WTC11 (cell line): ENCODE measurements at regions not wholly inside any gene's neighbourhood (a gene's known extent, or its start where the extent isn't known, plus 50 kb on each side); places are given as distances from the start of the nearest gene placed in this dataset.

ENCODE experiments used
- ATAC-seq: fragments of 200-7000 bp; cut with Tn5 transposase; 2 replicates; pipeline ENCODE4 v1.10.0; 2021; ENCODE audit warnings: mild to moderate bottlenecking, moderate library complexity
- CTCF ChIA-PET: fragments of 300-600 bp; sonication (Branson Sonifier 250); formaldehyde crosslinking; loops from one replicate; lab custom pipeline; 2021; ENCODE audit warnings: antibody characterized with exemption; lab: Charles Lee
- POLR2A ChIA-PET: fragments of 350-600 bp; sonication (Branson Sonifier 250); formaldehyde crosslinking; loops from one replicate; lab custom pipeline; 2021; ENCODE audit warnings: antibody characterized with exemption; lab: Charles Lee
- DNase-seq: peaks from one replicate; pipeline ENCODE4 v3.0.0; 2021; ENCODE audit warnings: low spot score
- H3K27ac Mint-ChIP-seq: 2 replicates; pipeline ENCODE4 v1.8.0; 2021; ENCODE audit warnings: mixed read lengths
- H3K27me3 Mint-ChIP-seq: 2 replicates; pipeline ENCODE4 v1.8.0; 2021; ENCODE audit warnings: low read depth, mild to moderate bottlenecking, moderate library complexity, mixed read lengths
- H3K36me3 Mint-ChIP-seq: 2 replicates; pipeline ENCODE4 v1.8.0; 2021; ENCODE audit warnings: mixed read lengths
- H3K4me1 Mint-ChIP-seq: 2 replicates; pipeline ENCODE4 v1.8.0; 2022; ENCODE audit warnings: mixed read lengths
- H3K4me3 Mint-ChIP-seq: 2 replicates; pipeline ENCODE4 v1.8.0; 2021; ENCODE audit warnings: mild to moderate bottlenecking, moderate library complexity, mixed read lengths
- H3K9me3 Mint-ChIP-seq: 2 replicates; pipeline ENCODE4 v1.8.0; 2021; ENCODE audit warnings: mixed read lengths
- EMX1 ChIP-seq: fragments of 250-450 bp; sonication (Bioruptor Pico); IDR thresholded peaks from 2 replicates; pipeline ENCODE4 v1.8.0; 2021; ENCODE audit warnings: mild to moderate bottlenecking
- ESRRA ChIP-seq: sonication (generic); formaldehyde crosslinking; IDR thresholded peaks from 2 replicates; pipeline ENCODE4 v1.8.1; 2022; ENCODE audit warnings: mild to moderate bottlenecking, missing genetic modification reagents, borderline replicate concordance
- FOXP1 ChIP-seq: sonication (generic); formaldehyde crosslinking; IDR thresholded peaks from 2 replicates; pipeline ENCODE4 v1.8.0; 2022; ENCODE audit warnings: missing genetic modification reagents, mild to moderate bottlenecking, moderate library complexity, borderline replicate concordance
- NFYB ChIP-seq: sonication (generic); formaldehyde crosslinking; conservative IDR thresholded peaks from 2 replicates; pipeline ENCODE4 v1.8.0; 2022; ENCODE audit warnings: low read depth, missing genetic modification reagents
- NR3C1 ChIP-seq: sonication (generic); formaldehyde crosslinking; conservative IDR thresholded peaks from 2 replicates; pipeline ENCODE4 v1.8.1; 2023; ENCODE audit warnings: low read depth, mild to moderate bottlenecking, missing genetic modification reagents
- TEAD4 ChIP-seq: sonication (generic); formaldehyde crosslinking; IDR thresholded peaks from 2 replicates; pipeline ENCODE4 v1.8.0; 2022; ENCODE audit warnings: mild to moderate bottlenecking, missing genetic modification reagents
- ZNF263 ChIP-seq: sonication (generic); formaldehyde crosslinking; IDR thresholded peaks from 2 replicates; pipeline ENCODE4 v1.8.1; 2022; ENCODE audit warnings: low read depth, mild to moderate bottlenecking, moderate library complexity, missing genetic modification reagents
- ZNF416 ChIP-seq: fragments of 250-450 bp; sonication (Bioruptor Pico); IDR thresholded peaks from 2 replicates; pipeline ENCODE4 v1.9.0; 2021; ENCODE audit warnings: mild to moderate bottlenecking, inconsistent platforms
- TF ChIP-seq, protein P1 (sequence below): sonication (generic); formaldehyde crosslinking; IDR thresholded peaks from 2 replicates; pipeline ENCODE4 v1.8.1; 2022; ENCODE audit warnings: mild to moderate bottlenecking, missing genetic modification reagents, moderate library complexity, borderline replicate concordance
- TF ChIP-seq, protein P2 (sequence below): fragments of 250-450 bp; sonication (Bioruptor Pico); IDR thresholded peaks from 2 replicates; pipeline ENCODE4 v2.1.2; 2022; ENCODE audit warnings: mild to moderate bottlenecking, moderate library complexity
- TF ChIP-seq, protein P3 (sequence below): sonication (generic); formaldehyde crosslinking; IDR thresholded peaks from 2 replicates; pipeline ENCODE4 v1.8.1; 2023; ENCODE audit warnings: mild to moderate bottlenecking, moderate library complexity, missing genetic modification reagents
- TF ChIP-seq, protein P4 (sequence below): sonication (generic); formaldehyde crosslinking; IDR thresholded peaks from 2 replicates; pipeline ENCODE4 v1.8.0; 2023; ENCODE audit warnings: missing genetic modification reagents
- TF ChIP-seq, protein P5 (sequence below): sonication (generic); formaldehyde crosslinking; IDR thresholded peaks from 2 replicates; pipeline ENCODE4 v1.8.0; 2022; ENCODE audit warnings: missing genetic modification reagents
- TF ChIP-seq, protein P6 (sequence below): fragments of 250-450 bp; sonication (Bioruptor Pico); IDR thresholded peaks from 2 replicates; pipeline ENCODE4 v1.8.0; 2021; ENCODE audit warnings: mild to moderate bottlenecking

DNA sequence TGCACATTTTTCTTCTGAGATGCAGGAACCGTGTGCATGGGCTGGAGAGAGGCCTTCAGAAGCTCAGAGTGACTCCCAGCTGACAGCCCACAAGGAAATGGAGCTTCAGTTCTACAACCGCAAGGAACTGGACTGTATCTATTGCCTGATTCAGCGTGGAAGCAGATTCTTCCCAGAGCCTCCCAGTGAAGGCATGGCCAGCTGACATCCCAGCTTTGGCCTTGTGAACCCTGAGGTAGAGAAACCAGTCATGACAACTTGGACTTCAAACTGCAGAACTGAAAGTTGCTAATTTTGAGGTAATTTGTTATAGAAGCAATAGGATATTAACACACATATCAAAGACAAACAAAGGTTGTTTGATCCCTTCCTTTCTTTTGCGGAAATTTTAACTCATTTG is 94.3 kb upstream of the NOX3 start (continued):
- TF ChIP-seq, protein P1, sequence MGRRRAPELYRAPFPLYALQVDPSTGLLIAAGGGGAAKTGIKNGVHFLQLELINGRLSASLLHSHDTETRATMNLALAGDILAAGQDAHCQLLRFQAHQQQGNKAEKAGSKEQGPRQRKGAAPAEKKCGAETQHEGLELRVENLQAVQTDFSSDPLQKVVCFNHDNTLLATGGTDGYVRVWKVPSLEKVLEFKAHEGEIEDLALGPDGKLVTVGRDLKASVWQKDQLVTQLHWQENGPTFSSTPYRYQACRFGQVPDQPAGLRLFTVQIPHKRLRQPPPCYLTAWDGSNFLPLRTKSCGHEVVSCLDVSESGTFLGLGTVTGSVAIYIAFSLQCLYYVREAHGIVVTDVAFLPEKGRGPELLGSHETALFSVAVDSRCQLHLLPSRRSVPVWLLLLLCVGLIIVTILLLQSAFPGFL (CRISPR knock-in tag) = no peak

DNA sequence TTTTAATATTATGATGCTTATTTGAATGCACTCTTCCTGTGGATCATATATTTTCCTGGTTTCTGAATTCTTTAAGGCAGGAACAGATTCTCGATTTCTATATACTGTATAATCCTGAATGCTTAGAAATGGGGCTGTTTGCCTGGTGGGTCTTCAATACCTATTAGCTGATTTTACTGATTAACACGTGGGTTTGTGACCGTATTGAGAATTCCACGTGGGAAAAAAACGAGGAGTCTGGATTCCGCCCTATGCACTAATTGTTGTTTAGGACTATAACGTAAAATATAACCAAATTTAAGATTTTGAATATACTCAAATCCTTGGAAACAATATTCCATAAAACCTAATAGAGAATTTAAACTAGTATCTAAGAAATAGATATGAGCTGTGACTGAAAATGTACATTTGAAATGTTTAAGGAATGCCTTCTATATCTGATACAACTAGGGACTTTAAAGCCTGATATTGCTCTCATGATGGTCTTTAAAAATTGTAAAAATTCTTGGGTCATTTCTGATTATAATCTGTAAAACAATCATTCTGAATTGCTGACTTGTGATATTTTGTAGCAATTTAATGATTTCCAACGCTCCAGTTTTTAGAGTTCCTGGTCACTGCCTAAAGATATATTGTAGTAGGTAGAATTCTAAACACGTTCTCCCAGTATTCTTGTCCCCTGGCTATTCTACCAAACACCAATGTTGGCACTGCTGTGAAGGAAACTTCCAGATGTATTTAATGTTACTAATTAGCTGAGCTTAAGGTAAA is 93.6 kb upstream of the NOX3 start:
- POLR2A ChIA-PET = no interaction called here
- CTCF ChIA-PET = no interaction called here
- no peaks in the 10 kb centered on the region for H3K4me1 Mint-ChIP-seq

DNA sequence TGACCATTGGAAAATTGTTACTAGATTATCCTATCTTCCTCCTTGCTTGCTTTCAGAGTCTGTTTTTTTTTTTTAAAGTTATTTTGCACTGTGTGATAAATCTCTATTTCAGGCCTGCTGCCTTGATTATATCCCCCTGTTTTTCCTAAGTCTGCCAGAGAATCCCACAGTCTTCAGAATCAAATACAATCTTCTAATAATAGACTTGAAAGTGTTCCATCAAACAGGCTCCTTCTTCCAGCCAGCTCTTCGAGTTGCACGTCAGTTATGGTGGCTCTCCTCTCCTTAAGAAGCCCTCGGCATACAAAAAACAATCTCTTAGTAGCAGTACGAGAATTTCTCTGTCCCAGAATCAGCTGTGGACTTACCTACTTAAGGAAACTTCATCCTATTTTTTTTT is 92.9 kb upstream of the NOX3 start:
- H3K36me3 Mint-ChIP-seq = no peaks in the 10 kb centered on the region
- H3K9me3 Mint-ChIP-seq = no peaks in the 10 kb centered on the region
- TF ChIP-seq, protein P2, sequence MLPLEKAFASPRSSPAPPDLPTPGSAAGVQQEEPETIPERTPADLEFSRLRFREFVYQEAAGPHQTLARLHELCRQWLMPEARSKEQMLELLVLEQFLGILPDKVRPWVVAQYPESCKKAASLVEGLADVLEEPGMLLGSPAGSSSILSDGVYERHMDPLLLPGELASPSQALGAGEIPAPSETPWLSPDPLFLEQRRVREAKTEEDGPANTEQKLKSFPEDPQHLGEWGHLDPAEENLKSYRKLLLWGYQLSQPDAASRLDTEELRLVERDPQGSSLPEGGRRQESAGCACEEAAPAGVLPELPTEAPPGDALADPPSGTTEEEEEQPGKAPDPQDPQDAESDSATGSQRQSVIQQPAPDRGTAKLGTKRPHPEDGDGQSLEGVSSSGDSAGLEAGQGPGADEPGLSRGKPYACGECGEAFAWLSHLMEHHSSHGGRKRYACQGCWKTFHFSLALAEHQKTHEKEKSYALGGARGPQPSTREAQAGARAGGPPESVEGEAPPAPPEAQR = no peak
- TF ChIP-seq, protein P3, sequence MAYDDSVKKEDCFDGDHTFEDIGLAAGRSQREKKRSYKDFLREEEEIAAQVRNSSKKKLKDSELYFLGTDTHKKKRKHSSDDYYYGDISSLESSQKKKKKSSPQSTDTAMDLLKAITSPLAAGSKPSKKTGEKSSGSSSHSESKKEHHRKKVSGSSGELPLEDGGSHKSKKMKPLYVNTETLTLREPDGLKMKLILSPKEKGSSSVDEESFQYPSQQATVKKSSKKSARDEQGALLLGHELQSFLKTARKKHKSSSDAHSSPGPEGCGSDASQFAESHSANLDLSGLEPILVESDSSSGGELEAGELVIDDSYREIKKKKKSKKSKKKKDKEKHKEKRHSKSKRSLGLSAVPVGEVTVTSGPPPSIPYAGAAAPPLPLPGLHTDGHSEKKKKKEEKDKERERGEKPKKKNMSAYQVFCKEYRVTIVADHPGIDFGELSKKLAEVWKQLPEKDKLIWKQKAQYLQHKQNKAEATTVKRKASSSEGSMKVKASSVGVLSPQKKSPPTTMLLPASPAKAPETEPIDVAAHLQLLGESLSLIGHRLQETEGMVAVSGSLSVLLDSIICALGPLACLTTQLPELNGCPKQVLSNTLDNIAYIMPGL (CRISPR knock-in tag) = no peak
- TF ChIP-seq EMX1 (CRISPR knock-in tag) (no peak), NR3C1 (CRISPR knock-in tag) (no peak)
- no peaks in the 10 kb centered on the region for H3K4me1 Mint-ChIP-seq
- DNase-seq (no peak), ATAC-seq (no peak)
- no peaks in the 10 kb centered on the region for H3K27me3 Mint-ChIP-seq
- H3K4me3 Mint-ChIP-seq = no peak overlapping the region
- POLR2A ChIA-PET = no interaction called here
- CTCF ChIA-PET = no interaction called here
- H3K27ac Mint-ChIP-seq = no peak overlapping the region

More for the DNA sequence above, 93.6 kb upstream of the NOX3 start:
- H3K27ac Mint-ChIP-seq = no peak overlapping the region
- H3K36me3 Mint-ChIP-seq = no peaks in the 10 kb centered on the region
- H3K4me3 Mint-ChIP-seq = no peak overlapping the region
- H3K9me3 Mint-ChIP-seq = no peaks in the 10 kb centered on the region
- TF ChIP-seq, protein P4, sequence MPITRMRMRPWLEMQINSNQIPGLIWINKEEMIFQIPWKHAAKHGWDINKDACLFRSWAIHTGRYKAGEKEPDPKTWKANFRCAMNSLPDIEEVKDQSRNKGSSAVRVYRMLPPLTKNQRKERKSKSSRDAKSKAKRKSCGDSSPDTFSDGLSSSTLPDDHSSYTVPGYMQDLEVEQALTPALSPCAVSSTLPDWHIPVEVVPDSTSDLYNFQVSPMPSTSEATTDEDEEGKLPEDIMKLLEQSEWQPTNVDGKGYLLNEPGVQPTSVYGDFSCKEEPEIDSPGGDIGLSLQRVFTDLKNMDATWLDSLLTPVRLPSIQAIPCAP (CRISPR knock-in tag) = no peak
- TF ChIP-seq, protein P5, sequence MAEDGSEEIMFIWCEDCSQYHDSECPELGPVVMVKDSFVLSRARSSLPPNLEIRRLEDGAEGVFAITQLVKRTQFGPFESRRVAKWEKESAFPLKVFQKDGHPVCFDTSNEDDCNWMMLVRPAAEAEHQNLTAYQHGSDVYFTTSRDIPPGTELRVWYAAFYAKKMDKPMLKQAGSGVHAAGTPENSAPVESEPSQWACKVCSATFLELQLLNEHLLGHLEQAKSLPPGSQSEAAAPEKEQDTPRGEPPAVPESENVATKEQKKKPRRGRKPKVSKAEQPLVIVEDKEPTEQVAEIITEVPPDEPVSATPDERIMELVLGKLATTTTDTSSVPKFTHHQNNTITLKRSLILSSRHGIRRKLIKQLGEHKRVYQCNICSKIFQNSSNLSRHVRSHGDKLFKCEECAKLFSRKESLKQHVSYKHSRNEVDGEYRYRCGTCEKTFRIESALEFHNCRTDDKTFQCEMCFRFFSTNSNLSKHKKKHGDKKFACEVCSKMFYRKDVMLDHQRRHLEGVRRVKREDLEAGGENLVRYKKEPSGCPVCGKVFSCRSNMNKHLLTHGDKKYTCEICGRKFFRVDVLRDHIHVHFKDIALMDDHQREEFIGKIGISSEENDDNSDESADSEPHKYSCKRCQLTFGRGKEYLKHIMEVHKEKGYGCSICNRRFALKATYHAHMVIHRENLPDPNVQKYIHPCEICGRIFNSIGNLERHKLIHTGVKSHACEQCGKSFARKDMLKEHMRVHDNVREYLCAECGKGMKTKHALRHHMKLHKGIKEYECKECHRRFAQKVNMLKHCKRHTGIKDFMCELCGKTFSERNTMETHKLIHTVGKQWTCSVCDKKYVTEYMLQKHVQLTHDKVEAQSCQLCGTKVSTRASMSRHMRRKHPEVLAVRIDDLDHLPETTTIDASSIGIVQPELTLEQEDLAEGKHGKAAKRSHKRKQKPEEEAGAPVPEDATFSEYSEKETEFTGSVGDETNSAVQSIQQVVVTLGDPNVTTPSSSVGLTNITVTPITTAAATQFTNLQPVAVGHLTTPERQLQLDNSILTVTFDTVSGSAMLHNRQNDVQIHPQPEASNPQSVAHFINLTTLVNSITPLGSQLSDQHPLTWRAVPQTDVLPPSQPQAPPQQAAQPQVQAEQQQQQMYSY (CRISPR knock-in tag) = no peak
- ATAC-seq (no peak), DNase-seq (no peak)
- H3K27me3 Mint-ChIP-seq = no peaks in the 10 kb centered on the region

DNA sequence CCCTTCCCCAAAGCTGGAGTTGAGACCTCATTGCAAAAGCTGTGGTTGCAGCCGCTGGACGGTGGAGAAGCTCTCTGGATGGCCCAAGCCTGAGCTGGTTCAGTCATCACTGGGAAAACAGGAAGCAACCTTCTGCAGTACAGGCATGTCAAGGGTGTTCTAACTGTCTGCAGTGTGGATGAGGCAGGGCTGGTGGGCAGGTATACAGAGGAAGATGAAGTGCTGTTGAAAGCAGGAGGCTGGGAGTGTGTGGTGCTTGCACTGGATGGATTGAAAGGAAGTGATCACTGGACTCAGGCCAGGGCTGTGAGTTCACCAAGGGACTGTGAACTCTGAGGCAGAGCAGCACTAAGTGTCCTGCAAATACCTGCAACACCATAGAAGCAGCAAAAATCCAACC is 89.0 kb upstream of the NOX3 start:
- H3K4me3 Mint-ChIP-seq = no peak overlapping the region
- H3K27ac Mint-ChIP-seq = no peak overlapping the region
- no peaks in the 10 kb centered on the region for H3K36me3 Mint-ChIP-seq
- H3K27me3 Mint-ChIP-seq = no peaks in the 10 kb centered on the region
- DNase-seq (no peak), ATAC-seq (no peak)
- ChIA-PET POLR2A (no interaction called here), CTCF (no interaction called here)
- H3K9me3 Mint-ChIP-seq = no peaks in the 10 kb centered on the region
- peaks cover 2% of the 10 kb centered on the region; the same call in 1 of the 2 replicates for H3K4me1 Mint-ChIP-seq
- TF ChIP-seq TEAD4 (CRISPR knock-in tag) (no peak), NFYB (CRISPR knock-in tag) (no peak), ZNF416 (CRISPR knock-in tag) (no peak), ESRRA (CRISPR knock-in tag) (no peak), ZNF263 (no peak), FOXP1 (no peak)
- TF ChIP-seq, protein P6, sequence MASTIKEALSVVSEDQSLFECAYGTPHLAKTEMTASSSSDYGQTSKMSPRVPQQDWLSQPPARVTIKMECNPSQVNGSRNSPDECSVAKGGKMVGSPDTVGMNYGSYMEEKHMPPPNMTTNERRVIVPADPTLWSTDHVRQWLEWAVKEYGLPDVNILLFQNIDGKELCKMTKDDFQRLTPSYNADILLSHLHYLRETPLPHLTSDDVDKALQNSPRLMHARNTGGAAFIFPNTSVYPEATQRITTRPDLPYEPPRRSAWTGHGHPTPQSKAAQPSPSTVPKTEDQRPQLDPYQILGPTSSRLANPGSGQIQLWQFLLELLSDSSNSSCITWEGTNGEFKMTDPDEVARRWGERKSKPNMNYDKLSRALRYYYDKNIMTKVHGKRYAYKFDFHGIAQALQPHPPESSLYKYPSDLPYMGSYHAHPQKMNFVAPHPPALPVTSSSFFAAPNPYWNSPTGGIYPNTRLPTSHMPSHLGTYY (CRISPR knock-in tag) = no peak
